ENCODE measurements at regions not wholly inside any gene's neighbourhood (a gene's known extent, or its start where the extent isn't known, plus 50 kb on each side); places are given as distances from the start of the nearest gene placed in this dataset.

DNA sequence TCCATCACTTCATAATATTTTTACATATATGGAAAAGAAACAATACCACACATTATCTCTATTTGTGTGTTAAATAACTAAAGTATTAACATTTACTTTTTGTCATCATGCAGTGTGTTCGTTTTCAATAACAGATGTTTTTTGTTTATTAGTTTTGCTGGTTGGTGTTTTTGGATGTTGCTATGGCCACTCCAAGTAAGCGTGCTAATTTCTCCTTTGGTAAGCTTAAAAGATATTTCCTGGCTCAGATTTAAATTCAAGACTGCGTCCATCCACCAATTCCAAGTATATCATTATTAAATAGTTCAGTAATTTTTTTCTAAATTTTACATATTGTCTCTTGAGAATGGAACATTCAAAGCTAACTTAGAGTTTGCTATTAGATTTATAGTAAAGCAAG is 235.4 kb upstream of the IL1RAPL1 start:
- no peak overlapping the region for H3K4me3 ChIP-seq (IDR thresholded peaks at IDR 0.05; ENCODE audit: insufficient read depth, low read depth, low read length)
- TF ChIP-seq, protein P1, sequence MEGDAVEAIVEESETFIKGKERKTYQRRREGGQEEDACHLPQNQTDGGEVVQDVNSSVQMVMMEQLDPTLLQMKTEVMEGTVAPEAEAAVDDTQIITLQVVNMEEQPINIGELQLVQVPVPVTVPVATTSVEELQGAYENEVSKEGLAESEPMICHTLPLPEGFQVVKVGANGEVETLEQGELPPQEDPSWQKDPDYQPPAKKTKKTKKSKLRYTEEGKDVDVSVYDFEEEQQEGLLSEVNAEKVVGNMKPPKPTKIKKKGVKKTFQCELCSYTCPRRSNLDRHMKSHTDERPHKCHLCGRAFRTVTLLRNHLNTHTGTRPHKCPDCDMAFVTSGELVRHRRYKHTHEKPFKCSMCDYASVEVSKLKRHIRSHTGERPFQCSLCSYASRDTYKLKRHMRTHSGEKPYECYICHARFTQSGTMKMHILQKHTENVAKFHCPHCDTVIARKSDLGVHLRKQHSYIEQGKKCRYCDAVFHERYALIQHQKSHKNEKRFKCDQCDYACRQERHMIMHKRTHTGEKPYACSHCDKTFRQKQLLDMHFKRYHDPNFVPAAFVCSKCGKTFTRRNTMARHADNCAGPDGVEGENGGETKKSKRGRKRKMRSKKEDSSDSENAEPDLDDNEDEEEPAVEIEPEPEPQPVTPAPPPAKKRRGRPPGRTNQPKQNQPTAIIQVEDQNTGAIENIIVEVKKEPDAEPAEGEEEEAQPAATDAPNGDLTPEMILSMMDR (conservative IDR thresholded peaks at IDR 0.05; ENCODE audit: low read depth, low read length), result no peak
- no peak overlapping the region for H2AFZ ChIP-seq (ENCODE audit: low read depth)
- H3K4me1 ChIP-seq (ENCODE audit: low read depth, poor library complexity, severe bottlenecking), result no peaks in the 10 kb centered on the region
- no peaks in the 10 kb centered on the region for H4K20me1 ChIP-seq (ENCODE audit: insufficient read depth)
- no peaks in the 10 kb centered on the region for H3K36me3 ChIP-seq (ENCODE audit: insufficient read depth)
- H3K27ac ChIP-seq, result no peak overlapping the region
- H3K4me2 ChIP-seq, result no peak overlapping the region
- no peak overlapping the region for H3K9ac ChIP-seq
- H3K27me3 ChIP-seq (ENCODE audit: insufficient read depth, low read depth), result no peaks in the 10 kb centered on the region
- no peaks in the 10 kb centered on the region for H3K79me2 ChIP-seq (ENCODE audit: insufficient read depth, low read depth)

DNA sequence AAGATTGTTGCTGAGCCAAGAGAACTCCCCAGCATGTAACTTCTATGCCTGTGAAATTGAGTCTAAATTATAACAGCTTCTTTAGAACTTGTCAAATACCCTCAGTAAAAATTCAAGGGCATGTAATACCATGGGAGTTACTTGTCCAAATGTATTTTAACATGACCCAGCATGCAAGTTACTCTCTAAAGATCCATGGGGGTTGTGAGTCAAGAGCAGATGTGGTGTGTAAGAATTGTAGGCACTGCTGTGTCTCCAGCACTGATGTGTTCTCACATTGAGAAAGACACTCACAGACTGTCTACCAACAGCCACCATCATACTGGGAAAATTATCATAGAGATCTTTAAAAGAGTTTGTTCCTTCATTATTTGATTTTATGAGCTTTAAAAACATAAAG is 237.4 kb upstream of the IL1RAPL1 start:
- Histone ChIP-seq H3K4me2 (no peak overlapping the region), H3K79me2 (ENCODE audit: insufficient read depth, low read depth) (no peaks in the 10 kb centered on the region), H3K4me1 (ENCODE audit: low read depth, poor library complexity, severe bottlenecking) (no peaks in the 10 kb centered on the region), H3K36me3 (ENCODE audit: insufficient read depth) (no peaks in the 10 kb centered on the region), H3K9ac (no peak overlapping the region), H3K27ac (no peak overlapping the region), H3K4me3 (IDR thresholded peaks at IDR 0.05; ENCODE audit: insufficient read depth, low read depth, low read length) (no peak overlapping the region), H4K20me1 (ENCODE audit: insufficient read depth) (no peaks in the 10 kb centered on the region), H3K27me3 (ENCODE audit: insufficient read depth, low read depth) (no peaks in the 10 kb centered on the region), H2AFZ (ENCODE audit: low read depth) (no peak overlapping the region)
- TF ChIP-seq, protein P1 (conservative IDR thresholded peaks at IDR 0.05; ENCODE audit: low read depth, low read length), result no peak

DNA sequence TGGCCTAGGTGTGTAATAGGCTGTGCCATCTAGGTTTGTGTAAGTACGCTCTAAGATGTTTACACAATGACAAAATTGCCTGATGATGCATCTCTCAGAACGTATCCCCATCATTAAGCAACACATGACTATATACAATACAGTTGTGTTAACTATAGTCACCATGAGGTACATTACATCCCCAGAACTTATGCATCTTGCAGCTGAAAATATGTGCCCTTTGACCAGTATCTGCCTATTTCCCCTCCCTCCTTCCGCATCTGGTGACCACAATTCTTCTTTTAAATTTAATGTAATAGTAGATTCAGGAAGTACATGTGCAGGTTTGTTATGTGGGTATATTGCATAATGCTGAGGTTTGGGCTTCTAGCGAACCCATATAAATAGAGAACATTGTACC is 239.8 kb upstream of the IL1RAPL1 start:
- Histone ChIP-seq H2AFZ (ENCODE audit: low read depth) (no peak overlapping the region), H3K4me2 (no peak overlapping the region), H3K36me3 (ENCODE audit: insufficient read depth) (no peaks in the 10 kb centered on the region), H3K4me1 (ENCODE audit: low read depth, poor library complexity, severe bottlenecking) (no peaks in the 10 kb centered on the region), H3K4me3 (IDR thresholded peaks at IDR 0.05; ENCODE audit: insufficient read depth, low read depth, low read length) (no peak overlapping the region), H3K27ac (no peak overlapping the region), H4K20me1 (ENCODE audit: insufficient read depth) (no peaks in the 10 kb centered on the region), H3K27me3 (ENCODE audit: insufficient read depth, low read depth) (no peaks in the 10 kb centered on the region), H3K79me2 (ENCODE audit: insufficient read depth, low read depth) (no peaks in the 10 kb centered on the region), H3K9ac (no peak overlapping the region)
- TF ChIP-seq, protein P1 (conservative IDR thresholded peaks at IDR 0.05; ENCODE audit: low read depth, low read length), result no peak

DNA sequence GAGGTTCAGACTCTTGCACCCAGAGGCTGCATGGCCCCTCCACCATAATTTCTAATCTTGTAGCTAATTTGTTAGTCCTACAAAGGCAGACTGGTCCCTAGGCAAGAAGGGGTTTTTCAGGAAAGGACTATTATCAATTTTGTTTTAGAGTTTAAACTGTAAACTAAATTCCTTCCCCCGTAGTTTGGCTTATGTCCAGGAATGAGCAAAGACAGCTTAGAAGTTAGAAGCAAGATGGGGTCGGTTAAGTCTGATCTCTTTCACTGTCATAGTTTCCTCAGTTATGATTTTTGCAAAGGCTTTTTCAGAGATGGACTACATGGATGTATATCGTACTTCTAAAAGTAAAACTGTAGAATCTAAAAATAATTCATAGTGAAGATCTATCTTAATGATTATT is 258.1 kb upstream of the IL1RAPL1 start:
- H3K9ac ChIP-seq, result no peak overlapping the region
- no peaks in the 10 kb centered on the region for H3K79me2 ChIP-seq (ENCODE audit: insufficient read depth, low read depth)
- TF ChIP-seq, protein P1 (conservative IDR thresholded peaks at IDR 0.05; ENCODE audit: low read depth, low read length), result no peak
- no peaks in the 10 kb centered on the region for H3K27me3 ChIP-seq (ENCODE audit: insufficient read depth, low read depth)
- H3K4me1 ChIP-seq (ENCODE audit: low read depth, poor library complexity, severe bottlenecking), result peaks cover 5% of the 10 kb centered on the region
- H4K20me1 ChIP-seq (ENCODE audit: insufficient read depth), result no peaks in the 10 kb centered on the region
- no peaks in the 10 kb centered on the region for H3K36me3 ChIP-seq (ENCODE audit: insufficient read depth)
- H3K4me3 ChIP-seq (IDR thresholded peaks at IDR 0.05; ENCODE audit: insufficient read depth, low read depth, low read length), result no peak overlapping the region
- no peak overlapping the region for H3K4me2 ChIP-seq
- H3K27ac ChIP-seq, result no peak overlapping the region
- H2AFZ ChIP-seq (ENCODE audit: low read depth), result no peak overlapping the region

DNA sequence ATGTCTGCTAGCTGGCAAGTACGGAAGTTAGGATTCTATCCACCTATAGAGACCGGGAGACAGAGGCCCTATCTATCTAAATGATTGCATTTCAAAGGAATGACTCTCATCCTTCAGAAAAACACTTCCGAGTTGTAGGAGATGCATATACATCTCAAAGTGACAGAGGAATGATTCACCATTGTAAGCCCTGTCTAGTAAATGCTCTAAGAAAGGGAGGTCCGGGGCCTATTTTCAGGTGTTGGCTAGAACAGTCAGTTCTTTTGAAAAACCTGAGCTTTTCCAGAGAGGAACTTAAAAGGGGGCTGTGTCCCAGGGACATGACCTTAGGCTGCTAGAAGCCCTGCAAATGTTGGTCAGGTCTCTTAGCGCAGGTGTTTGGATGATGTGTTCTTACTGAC is 262.9 kb upstream of the IL1RAPL1 start:
- TF ChIP-seq, protein P1 (conservative IDR thresholded peaks at IDR 0.05; ENCODE audit: low read depth, low read length), result no peak
- H3K79me2 ChIP-seq (ENCODE audit: insufficient read depth, low read depth), result no peaks in the 10 kb centered on the region
- no peak overlapping the region for H3K4me3 ChIP-seq (IDR thresholded peaks at IDR 0.05; ENCODE audit: insufficient read depth, low read depth, low read length)
- H3K4me1 ChIP-seq (ENCODE audit: low read depth, poor library complexity, severe bottlenecking), result no peaks in the 10 kb centered on the region
- no peaks in the 10 kb centered on the region for H4K20me1 ChIP-seq (ENCODE audit: insufficient read depth)
- no peak overlapping the region for H3K9ac ChIP-seq
- no peak overlapping the region for H2AFZ ChIP-seq (ENCODE audit: low read depth)
- no peak overlapping the region for H3K27ac ChIP-seq
- no peak overlapping the region for H3K4me2 ChIP-seq
- H3K36me3 ChIP-seq (ENCODE audit: insufficient read depth), result no peaks in the 10 kb centered on the region
- H3K27me3 ChIP-seq (ENCODE audit: insufficient read depth, low read depth), result no peaks in the 10 kb centered on the region

Measured in KMS-11 (cell line).